ENCODE measurements at regions not wholly inside any gene's neighbourhood (a gene's known extent, or its start where the extent isn't known, plus 50 kb on each side); places are given as distances from the start of the nearest gene placed in this dataset.

GRCh38 chr2:71878626-71879508 lies 268.8 kb downstream of the CYP26B1 start:
- Histone ChIP-seq H3K9me3 (ENCODE audit: low read length) (no peaks in the 10 kb centered on the region), H3K9me2 (ENCODE audit: insufficient read depth, low read length) (no peaks in the 10 kb centered on the region), H3K27me3 (ENCODE audit: insufficient read depth, low read depth, low read length) (no peaks in the 10 kb centered on the region), H3K79me2 (replicated peaks; ENCODE audit: insufficient read depth, low read length) (no peaks in the 10 kb centered on the region), H4K20me1 (ENCODE audit: insufficient read depth) (no peaks in the 10 kb centered on the region), H3K36me3 (ENCODE audit: insufficient read depth, low read length) (no peaks in the 10 kb centered on the region), H3K4me3 (ENCODE audit: low read length) (no peak overlapping the region), H3K9ac (ENCODE audit: low read length) (no peak overlapping the region), H3F3A (ENCODE audit: insufficient read depth, low read length, poor library complexity, severe bottlenecking) (no peaks in the 10 kb centered on the region), H3K4me2 (ENCODE audit: low read length) (no peak overlapping the region), H3K27ac (ENCODE audit: low read length) (no peak overlapping the region), H2AFZ (ENCODE audit: low read depth, low read length) (no peak overlapping the region)
- TF ChIP-seq EZH2 (IDR thresholded peaks at IDR 0.05; ENCODE audit: borderline replicate concordance, insufficient read depth, low read length, poor library complexity, severe bottlenecking) (no peak), EP300 (conservative IDR thresholded peaks at IDR 0.05; ENCODE audit: poor library complexity, severe bottlenecking) (no peak), POLR2AphosphoS5 (IDR thresholded peaks at IDR 0.05) (no peak), REST (IDR thresholded peaks at IDR 0.05; ENCODE audit: borderline replicate concordance) (no peak)

- Histone ChIP-seq H3K9me3 (ENCODE audit: low read length) (no peaks in the 10 kb centered on the region), H3K79me2 (replicated peaks; ENCODE audit: insufficient read depth, low read length) (no peaks in the 10 kb centered on the region), H3K27me3 (ENCODE audit: insufficient read depth, low read depth, low read length) (no peaks in the 10 kb centered on the region), H2AFZ (ENCODE audit: low read depth, low read length) (no peak overlapping the region), H3K4me2 (ENCODE audit: low read length) (no peak overlapping the region), H4K20me1 (ENCODE audit: insufficient read depth) (no peaks in the 10 kb centered on the region), H3K9ac (ENCODE audit: low read length) (no peak overlapping the region), H3K9me2 (ENCODE audit: insufficient read depth, low read length) (no peaks in the 10 kb centered on the region), H3K36me3 (ENCODE audit: insufficient read depth, low read length) (no peaks in the 10 kb centered on the region), H3K4me3 (ENCODE audit: low read length) (no peak overlapping the region), H3K27ac (ENCODE audit: low read length) (no peak overlapping the region), H3F3A (ENCODE audit: insufficient read depth, low read length, poor library complexity, severe bottlenecking) (no peaks in the 10 kb centered on the region)
- no peak for TF ChIP-seq TAF1 (IDR thresholded peaks at IDR 0.05; ENCODE audit: low read depth)
- no peak for TF ChIP-seq RAD21 (conservative IDR thresholded peaks at IDR 0.05)
- TF ChIP-seq CTCF (IDR thresholded peaks at IDR 0.05; ENCODE audit: poor library complexity, severe bottlenecking) = no peak
- no peak for TF ChIP-seq EZH2 (IDR thresholded peaks at IDR 0.05; ENCODE audit: borderline replicate concordance, insufficient read depth, low read length, poor library complexity, severe bottlenecking)
- TF ChIP-seq SMC3 (conservative IDR thresholded peaks at IDR 0.05; ENCODE audit: poor library complexity) = no peak
- TF ChIP-seq MXI1 (conservative IDR thresholded peaks at IDR 0.05; ENCODE audit: poor library complexity, severe bottlenecking) = no peak
- TF ChIP-seq REST (IDR thresholded peaks at IDR 0.05; ENCODE audit: borderline replicate concordance) = no peak
- TF ChIP-seq EP300 (conservative IDR thresholded peaks at IDR 0.05; ENCODE audit: poor library complexity, severe bottlenecking) = no peak
- TF ChIP-seq POLR2AphosphoS5 (IDR thresholded peaks at IDR 0.05) = no peak
Measured at GRCh38 chr2:71877636-71878035, 270.0 kb downstream of the CYP26B1 start.

All from neural cell (in vitro differentiated cells).